ENCODE measurements at regions not wholly inside any gene's neighbourhood (a gene's known extent, or its start where the extent isn't known, plus 50 kb on each side); places are given as distances from the start of the nearest gene placed in this dataset.

DNA sequence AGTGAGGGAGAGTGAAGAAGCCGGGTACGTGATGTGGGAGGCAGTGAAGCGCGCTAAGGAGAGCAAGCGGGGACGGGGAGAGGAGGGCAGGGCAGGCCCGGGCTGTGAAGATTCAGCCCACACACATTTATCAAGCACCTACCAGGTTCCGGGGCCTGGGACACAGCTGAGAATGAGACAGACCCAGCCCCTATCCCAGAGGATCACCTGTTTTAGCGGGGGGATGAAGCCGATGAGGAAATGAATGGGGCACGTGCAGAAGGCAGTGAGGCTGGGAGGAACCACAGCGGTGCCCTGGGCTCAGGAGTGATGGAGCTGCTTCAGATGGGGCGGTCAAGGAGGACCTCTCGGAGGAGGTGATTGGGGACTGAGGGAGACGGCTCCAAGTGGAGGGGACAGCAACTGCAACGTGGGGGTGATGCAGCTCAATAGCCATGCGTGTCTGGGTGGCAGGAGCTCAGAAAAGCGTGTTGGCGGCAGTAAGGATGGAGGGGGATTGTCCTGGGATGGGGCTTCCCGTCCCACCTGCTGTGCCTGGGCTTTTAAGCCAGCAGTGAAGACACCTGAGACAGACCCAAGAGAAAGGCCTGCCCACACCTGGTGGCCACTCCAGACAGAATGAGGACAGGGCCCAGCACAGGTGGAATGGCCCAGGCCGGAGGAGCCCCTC, 77.5 kb upstream of the UNC5A start:
- no peak for DNase-seq
- intact Hi-C loops (cut with DNase I) = no loop called here

GRCh38 chr5:176733406-176734262, 76.7 kb upstream of the UNC5A start:
- intact Hi-C loops (cut with DNase I) = no loop called here
- DNase-seq (no peak), ATAC-seq (no peak)

More for the DNA sequence above, 77.5 kb upstream of the UNC5A start:
- ATAC-seq = no peak

- no peak for ATAC-seq
- intact Hi-C loops (cut with DNase I) = no loop called here
- no peak for DNase-seq
These were observed 75.5 kb upstream of the UNC5A start for GRCh38 chr5:176734756-176735342.

GRCh38 chr5:176735383-176736265, 74.7 kb upstream of the UNC5A start:
- intact Hi-C loops (cut with DNase I) = no loop called here
- no peak for ATAC-seq
- no peak for DNase-seq

GRCh38 chr5:176736301-176736930, 73.9 kb upstream of the UNC5A start:
- no peak for ATAC-seq
- no peak for DNase-seq
- intact Hi-C loops (cut with DNase I) = no loop called here

DNA sequence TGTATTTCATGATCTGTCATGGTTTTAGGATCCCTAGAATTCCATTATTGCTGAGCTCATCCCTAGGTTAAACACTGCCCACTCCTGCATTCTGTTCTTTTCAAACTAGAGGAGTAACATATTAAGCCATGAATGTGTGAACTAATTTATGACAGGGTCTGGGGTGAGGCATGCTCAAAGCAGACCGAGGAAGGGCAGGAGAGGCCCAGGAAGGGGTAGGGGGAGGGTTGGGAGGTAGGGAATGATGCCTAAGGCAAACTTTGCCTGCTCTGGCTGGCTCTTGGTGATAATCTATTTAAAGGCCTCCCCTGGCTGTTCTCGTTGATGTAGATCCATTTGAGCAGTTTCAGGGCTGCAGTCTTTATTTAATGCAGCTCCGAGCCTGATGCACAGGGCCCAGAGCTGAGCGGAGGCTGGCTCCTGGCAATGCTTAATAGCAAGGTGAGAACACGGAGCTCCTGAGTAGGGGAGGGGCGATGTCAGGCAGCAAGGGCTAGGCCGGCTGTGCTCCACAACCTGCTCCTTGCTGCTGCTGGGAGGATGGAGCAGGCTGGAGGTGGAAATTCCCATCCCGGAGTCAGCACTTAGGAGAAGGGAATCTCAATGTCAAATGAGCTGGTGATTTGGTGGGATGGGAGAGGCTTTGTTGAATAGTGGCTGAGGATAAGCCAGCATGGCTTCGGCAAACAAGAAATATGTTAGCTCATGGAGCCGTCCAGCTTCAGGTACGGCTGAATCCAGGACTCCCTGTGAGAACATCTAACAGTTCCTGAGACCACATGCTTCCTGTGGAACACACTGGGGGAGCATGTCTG, 73.2 kb upstream of the UNC5A start:
- no peak for ATAC-seq
- intact Hi-C loops (cut with DNase I) = no loop called here
- DNase-seq = no peak

DNA sequence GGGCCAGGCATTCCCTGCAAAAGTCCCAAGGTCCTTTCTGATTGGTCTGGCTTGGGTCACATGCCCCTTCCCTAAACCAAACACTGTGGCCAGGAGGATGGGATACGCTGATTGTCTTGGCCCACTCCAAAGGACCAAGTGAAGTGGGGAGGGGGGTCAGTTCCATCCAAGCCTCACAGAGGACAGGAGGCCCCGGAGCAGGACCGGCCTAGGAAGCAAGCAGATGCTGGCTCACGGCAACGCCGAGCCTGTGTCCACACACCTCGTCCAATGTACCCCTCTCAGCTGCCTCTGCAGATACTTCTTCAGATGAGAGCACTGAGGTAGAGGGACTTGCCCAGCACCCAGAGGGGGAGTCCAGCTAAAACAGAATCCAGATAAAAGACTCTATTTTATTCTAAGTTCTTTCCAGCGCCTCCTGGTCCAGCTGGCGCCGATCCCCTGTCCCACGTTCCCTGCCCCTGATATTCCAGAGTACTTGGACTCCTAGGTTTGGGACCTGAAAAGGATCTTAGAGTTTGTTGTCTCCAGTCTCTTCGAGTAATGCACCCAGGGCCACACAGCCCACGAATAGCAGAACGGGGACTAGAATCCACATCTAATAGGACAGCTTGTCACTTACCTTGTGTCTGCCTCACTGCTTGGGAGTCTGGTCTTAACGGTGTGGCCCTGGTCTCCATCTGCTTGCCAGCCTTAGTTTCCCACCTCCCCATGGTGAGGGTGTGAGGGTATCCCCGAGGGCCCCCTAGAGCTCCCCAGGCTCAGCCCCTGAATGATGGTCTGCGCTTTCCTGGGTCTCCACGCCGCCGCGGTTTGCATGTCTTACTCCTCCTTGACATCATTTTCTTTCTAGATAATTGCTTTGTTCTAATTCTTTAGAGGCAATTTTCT, 72.4 kb upstream of the UNC5A start:
- DNase-seq = no peak
- ATAC-seq = no peak
- intact Hi-C loops (cut with DNase I) = no loop called here

- DNase-seq (no peak), ATAC-seq (no peak)
- intact Hi-C loops (cut with DNase I) = no loop called here
These were observed 71.6 kb upstream of the UNC5A start for GRCh38 chr5:176738637-176739250.

- intact Hi-C loops (cut with DNase I) = no loop called here
- ATAC-seq (no peak), DNase-seq (no peak)
These were observed 70.8 kb upstream of the UNC5A start for GRCh38 chr5:176739461-176740051.

DNA sequence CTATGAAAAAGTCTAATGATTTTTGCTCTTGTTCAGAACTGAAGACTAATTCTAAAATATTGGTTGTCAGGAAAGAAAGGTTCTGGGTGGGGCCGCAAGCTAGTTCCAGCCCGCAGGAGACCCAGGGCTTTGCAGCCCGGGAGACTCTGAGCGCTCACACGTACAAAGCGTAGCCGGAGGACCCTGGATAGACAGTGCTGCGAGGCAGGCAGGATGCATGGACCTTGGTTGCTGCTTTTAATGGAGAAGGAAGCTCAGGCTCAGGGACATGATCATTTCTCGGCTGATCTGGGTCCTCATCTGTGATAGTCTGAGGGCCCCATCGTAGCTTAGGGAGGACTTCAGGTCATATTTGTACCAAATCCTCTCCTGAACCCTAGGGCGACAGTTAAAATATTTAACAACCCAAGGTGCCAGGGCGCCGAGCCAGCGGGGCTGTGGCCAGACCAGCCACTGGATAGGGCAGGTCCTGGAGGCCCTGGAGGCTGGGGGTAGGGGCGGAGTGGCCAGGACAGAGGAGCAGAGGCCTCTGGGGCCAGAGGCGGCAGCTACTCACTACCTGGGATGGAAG, 70.1 kb upstream of the UNC5A start:
- intact Hi-C loops (cut with DNase I) = no loop called here
- DNase-seq = no peak
- no peak for ATAC-seq

GRCh38 chr5:176740702-176741496, 69.5 kb upstream of the UNC5A start:
- ATAC-seq = no peak
- intact Hi-C loops (cut with DNase I) = no loop called here
- DNase-seq = no peak

DNA sequence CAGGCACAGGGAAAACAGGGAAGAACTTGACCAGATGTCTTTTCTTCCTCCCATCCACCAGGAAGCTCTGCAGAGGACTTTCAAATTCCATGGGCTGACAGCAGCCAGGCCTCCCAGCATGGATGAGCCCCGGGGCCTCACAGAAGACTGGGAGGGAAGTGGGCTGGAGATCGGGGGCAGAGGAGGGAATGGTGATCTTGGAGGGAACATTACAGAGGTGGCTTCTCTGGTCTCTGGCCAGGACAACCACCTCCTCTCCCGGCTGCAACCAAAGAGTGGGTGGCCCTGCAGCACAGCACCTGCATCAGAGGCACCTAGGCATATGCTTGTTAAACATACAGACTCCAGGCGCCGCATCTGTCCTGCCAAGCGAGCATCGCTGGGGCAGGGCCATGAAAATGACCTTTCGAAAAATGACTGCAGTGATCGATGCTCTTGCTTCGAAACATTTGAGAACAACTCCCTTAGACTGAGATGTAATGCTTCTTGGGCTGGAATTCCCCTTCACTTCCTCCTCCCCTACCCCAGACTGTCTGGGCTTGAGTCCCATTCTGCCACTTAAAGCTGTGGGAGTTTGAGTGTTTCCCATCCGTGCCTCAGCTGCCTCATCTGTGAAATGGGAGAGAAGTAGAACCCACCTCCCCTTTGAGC, 68.7 kb upstream of the UNC5A start:
- intact Hi-C loops (cut with DNase I) = no loop called here
- ATAC-seq (no peak), DNase-seq (no peak)

DNA sequence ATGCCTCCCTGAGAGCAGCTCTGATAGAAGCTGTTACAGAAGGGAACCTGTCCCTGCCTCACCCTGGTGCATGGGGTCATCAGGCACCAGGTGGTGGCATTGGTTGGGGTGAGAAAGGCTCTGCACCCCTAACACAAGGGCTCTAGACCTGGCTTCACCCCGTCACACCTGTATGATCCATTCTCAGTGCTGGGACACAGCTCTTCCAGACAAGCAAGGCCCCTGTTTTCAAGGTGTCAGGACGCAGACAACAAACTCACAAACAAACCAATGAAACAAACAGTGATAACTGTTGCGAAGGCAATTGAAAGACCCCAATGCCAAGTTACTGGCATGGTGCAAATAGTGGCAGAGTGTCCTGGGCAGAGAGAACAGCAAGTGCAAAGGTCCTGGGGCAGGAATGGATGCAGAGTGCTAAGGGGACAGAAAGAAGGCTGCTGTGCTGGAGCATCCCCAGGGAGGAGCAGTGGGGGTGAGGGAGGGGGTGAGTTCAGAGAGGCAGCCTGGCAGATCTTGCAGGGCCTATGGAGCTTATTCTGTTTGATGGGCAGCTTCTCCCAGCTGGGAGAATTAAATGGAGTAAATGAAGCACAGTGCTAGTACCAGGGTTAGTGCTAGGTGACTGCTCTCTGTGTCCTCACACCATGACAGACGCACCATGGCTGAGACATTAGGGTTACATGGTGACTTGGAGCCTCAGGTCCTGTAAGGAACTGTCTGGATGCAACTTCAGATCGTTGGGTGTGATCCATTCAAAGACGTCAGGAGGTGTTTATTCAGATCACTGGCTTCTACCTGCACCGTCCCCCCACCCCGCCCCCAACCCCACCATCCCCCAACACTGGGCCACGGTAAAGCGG, 67.9 kb upstream of the UNC5A start:
- DNase-seq (no peak), ATAC-seq (no peak)
- intact Hi-C loops (cut with DNase I) = no loop called here
